ENCODE measurements at regions not wholly inside any gene's neighbourhood (a gene's known extent, or its start where the extent isn't known, plus 50 kb on each side); places are given as distances from the start of the nearest gene placed in this dataset.

DNA sequence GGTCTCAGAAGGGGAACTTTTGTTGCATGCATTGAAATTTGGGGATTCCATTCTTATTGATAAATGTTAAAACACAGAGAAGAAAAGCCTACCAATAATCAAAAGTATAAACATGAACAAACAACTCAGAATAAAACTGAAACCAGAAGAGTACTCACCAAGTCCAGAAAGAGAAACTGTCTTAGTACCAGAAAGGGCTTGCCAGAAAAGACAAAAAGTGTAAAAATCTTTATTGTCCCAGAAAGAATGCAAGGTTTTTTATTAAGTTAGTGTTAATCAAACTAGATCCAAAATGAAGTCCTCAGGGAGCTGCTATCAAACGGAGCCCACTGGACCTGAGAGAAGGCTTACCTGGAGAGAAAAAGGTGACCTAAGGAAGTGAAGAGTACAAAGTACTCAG, 897.5 kb downstream of the PCDH7 start:
- no peaks in the 10 kb centered on the region for H3K36me3 Mint-ChIP-seq (ENCODE audit: low read depth, unreplicated experiment)
- H3K4me1 Mint-ChIP-seq (ENCODE audit: unreplicated experiment) = no peaks in the 10 kb centered on the region
- H3K9me3 Mint-ChIP-seq (ENCODE audit: unreplicated experiment) = no peaks in the 10 kb centered on the region
- no peak overlapping the region for H3K4me3 Mint-ChIP-seq (ENCODE audit: unreplicated experiment)
- no peak overlapping the region for H3K27ac Mint-ChIP-seq (ENCODE audit: unreplicated experiment)
- DNase-seq (ENCODE audit: low spot score) = no peak
- no peak for TF ChIP-seq CTCF (IDR thresholded peaks at IDR 0.05; ENCODE audit: unreplicated experiment)
- peaks cover 1% of the 10 kb centered on the region for H3K27me3 Mint-ChIP-seq (ENCODE audit: unreplicated experiment)

DNA sequence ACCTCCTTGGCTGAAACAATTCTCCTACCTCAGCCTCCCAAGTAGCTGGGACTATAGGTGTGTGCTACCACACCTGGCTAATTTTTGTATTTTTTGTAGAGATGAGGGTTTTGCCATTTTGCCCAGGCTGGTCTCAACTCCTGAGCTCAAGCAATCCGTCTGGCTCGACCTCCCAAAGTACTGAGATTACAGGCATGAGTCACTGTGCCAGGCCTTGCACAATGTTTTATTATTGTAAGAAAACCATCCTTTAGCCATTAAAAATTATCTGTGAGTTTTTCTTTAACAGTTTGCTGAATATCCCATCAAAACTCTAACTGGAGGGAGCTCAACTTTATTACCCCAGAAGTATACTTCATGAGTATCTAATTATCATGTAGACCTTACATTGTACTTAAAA, 900.3 kb downstream of the PCDH7 start:
- no peak for TF ChIP-seq CTCF (IDR thresholded peaks at IDR 0.05; ENCODE audit: unreplicated experiment)
- DNase-seq (ENCODE audit: low spot score) = no peak
- Mint-ChIP-seq H3K27me3 (ENCODE audit: unreplicated experiment) (peaks cover 1% of the 10 kb centered on the region), H3K9me3 (ENCODE audit: unreplicated experiment) (no peaks in the 10 kb centered on the region), H3K4me1 (ENCODE audit: unreplicated experiment) (no peaks in the 10 kb centered on the region), H3K27ac (ENCODE audit: unreplicated experiment) (no peak overlapping the region), H3K4me3 (ENCODE audit: unreplicated experiment) (no peak overlapping the region), H3K36me3 (ENCODE audit: low read depth, unreplicated experiment) (no peaks in the 10 kb centered on the region)

GRCh38 chr4:31645236-31645635, 925.1 kb downstream of the PCDH7 start:
- Mint-ChIP-seq H3K27me3 (ENCODE audit: unreplicated experiment) (no peaks in the 10 kb centered on the region), H3K4me1 (ENCODE audit: unreplicated experiment) (no peaks in the 10 kb centered on the region), H3K27ac (ENCODE audit: unreplicated experiment) (no peak overlapping the region), H3K4me3 (ENCODE audit: unreplicated experiment) (no peak overlapping the region), H3K9me3 (ENCODE audit: unreplicated experiment) (no peaks in the 10 kb centered on the region), H3K36me3 (ENCODE audit: low read depth, unreplicated experiment) (no peaks in the 10 kb centered on the region)
- DNase-seq (ENCODE audit: low spot score) = no peak
- no peak for TF ChIP-seq CTCF (IDR thresholded peaks at IDR 0.05; ENCODE audit: unreplicated experiment)

- Mint-ChIP-seq H3K4me1 (ENCODE audit: unreplicated experiment) (no peaks in the 10 kb centered on the region), H3K36me3 (ENCODE audit: low read depth, unreplicated experiment) (no peaks in the 10 kb centered on the region), H3K27me3 (ENCODE audit: unreplicated experiment) (no peaks in the 10 kb centered on the region), H3K4me3 (ENCODE audit: unreplicated experiment) (no peak overlapping the region), H3K27ac (ENCODE audit: unreplicated experiment) (no peak overlapping the region), H3K9me3 (ENCODE audit: unreplicated experiment) (no peaks in the 10 kb centered on the region)
- TF ChIP-seq CTCF (IDR thresholded peaks at IDR 0.05; ENCODE audit: unreplicated experiment) = no peak
- DNase-seq (ENCODE audit: low spot score) = no peak
Measured at GRCh38 chr4:31647786-31648185, 927.6 kb downstream of the PCDH7 start.

GRCh38 chr4:31649878-31650277, 929.7 kb downstream of the PCDH7 start:
- Mint-ChIP-seq H3K4me1 (ENCODE audit: unreplicated experiment) (no peaks in the 10 kb centered on the region), H3K27me3 (ENCODE audit: unreplicated experiment) (no peaks in the 10 kb centered on the region), H3K9me3 (ENCODE audit: unreplicated experiment) (no peaks in the 10 kb centered on the region), H3K27ac (ENCODE audit: unreplicated experiment) (no peak overlapping the region), H3K4me3 (ENCODE audit: unreplicated experiment) (no peak overlapping the region), H3K36me3 (ENCODE audit: low read depth, unreplicated experiment) (no peaks in the 10 kb centered on the region)
- no peak for DNase-seq (ENCODE audit: low spot score)
- TF ChIP-seq CTCF (IDR thresholded peaks at IDR 0.05; ENCODE audit: unreplicated experiment) = no peak

Measured in endothelial cell (in vitro differentiated cells).